ENCODE measurements at regions not wholly inside any gene's neighbourhood (a gene's known extent, or its start where the extent isn't known, plus 50 kb on each side); places are given as distances from the start of the nearest gene placed in this dataset.
A peak's percentile ranks its signal among the peaks of the same experiment; 100 is the strongest.

DNA sequence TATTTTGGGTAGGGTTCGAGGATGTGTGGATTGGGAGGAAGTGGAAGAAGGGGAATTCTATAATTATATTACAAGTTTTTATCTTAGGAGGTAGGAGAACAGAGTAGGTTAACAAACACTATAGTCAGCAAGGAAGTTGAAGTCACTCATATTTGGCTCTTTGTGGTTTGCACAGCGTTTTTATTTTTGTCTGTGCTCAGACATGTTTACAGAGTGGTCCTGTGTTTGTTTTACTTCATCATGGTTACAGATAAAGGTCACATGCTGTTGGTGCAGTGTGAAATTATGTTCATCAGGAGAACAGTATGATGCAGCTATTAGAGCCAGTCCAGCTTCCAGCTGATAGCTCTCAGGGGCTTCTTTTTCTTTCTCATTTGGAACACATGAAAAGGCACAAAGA, 299.9 kb upstream of the SFRP2 start:
- Histone ChIP-seq H2AFZ (ENCODE audit: low read length) (no peak overlapping the region), H2BK120ac (ENCODE audit: low read depth, low read length, poor library complexity, severe bottlenecking) (no peak overlapping the region), H3K79me1 (ENCODE audit: insufficient read depth, low read depth, low read length, poor library complexity, severe bottlenecking) (no peaks in the 10 kb centered on the region), H3K23me2 (ENCODE audit: insufficient read length, low read depth, low read length, poor library complexity, severe bottlenecking) (no peaks in the 10 kb centered on the region), H3K9me3 (ENCODE audit: control insufficient read depth, low read depth, low read length) (no peaks in the 10 kb centered on the region), H3K9ac (ENCODE audit: extremely low read depth, insufficient read length, low read length) (no peak overlapping the region), H3K4me1 (ENCODE audit: insufficient read depth, low read length) (no peaks in the 10 kb centered on the region), H2BK12ac (ENCODE audit: insufficient read length, low read depth, low read length) (no peak overlapping the region), H3K23ac (ENCODE audit: insufficient read length, low read depth, low read length) (no peak overlapping the region), H3K27ac (ENCODE audit: insufficient read length, low read depth, low read length) (no peak overlapping the region), H3K18ac (ENCODE audit: insufficient read length, low read depth, low read length) (no peak overlapping the region), H3K56ac (ENCODE audit: insufficient read length, low read depth, low read length) (no peak overlapping the region), H4K8ac (replicated peaks; ENCODE audit: insufficient read length, low read depth, low read length) (no peak overlapping the region), H2BK15ac (ENCODE audit: low read depth, low read length) (no peak overlapping the region), H4K5ac (ENCODE audit: insufficient read length, low read depth, low read length) (no peak overlapping the region), H2BK5ac (ENCODE audit: insufficient read length, low read length) (no peak overlapping the region), H3K14ac (ENCODE audit: insufficient read depth, low read length) (no peak overlapping the region), H3K4me2 (ENCODE audit: insufficient read depth, insufficient read length, low read length) (no peak overlapping the region), H4K91ac (ENCODE audit: insufficient read length, low read depth, low read length) (no peak overlapping the region), H3K4ac (ENCODE audit: low read depth, low read length) (no peak overlapping the region), H4K20me1 (ENCODE audit: control insufficient read depth, insufficient read depth, insufficient read length) (no peaks in the 10 kb centered on the region), H3K27me3 (ENCODE audit: insufficient read depth, low read length) (no peaks in the 10 kb centered on the region), H3T11ph (ENCODE audit: low read length) (no peak overlapping the region), H2BK20ac (ENCODE audit: low read depth, low read length, poor library complexity, severe bottlenecking) (no peak overlapping the region), H3K79me2 (ENCODE audit: insufficient read depth, low read length) (no peaks in the 10 kb centered on the region), H2AK5ac (ENCODE audit: insufficient read length, low read length) (no peak overlapping the region)
- no peak for DNase-seq
- H3K9me3 Mint-ChIP-seq, result no peaks in the 10 kb centered on the region
- H3K4me1 Mint-ChIP-seq, result peaks cover 0 to 5% of the 10 kb centered on the region in 2 experiments; a peak in 2 of 4 replicates
- WGBS (ENCODE audit: extremely low coverage, insufficient read length, low lambda C conversion rate), result 100% methylated on average over 1 of the region's 2 CpGs
- no peak overlapping the region for H3K4me3 Mint-ChIP-seq
- no peaks in the 10 kb centered on the region for H3K27me3 Mint-ChIP-seq (ENCODE audit: low read depth)
- peak overlapping the region in 1 of 3 experiments; percentile 21; a peak in 1 of 7 replicates for H3K27ac Mint-ChIP-seq
- H3K36me3 Mint-ChIP-seq (ENCODE audit: insufficient read depth in 1 of 3, low read depth in 3 of 3), result no peaks in the 10 kb centered on the region
- TF ChIP-seq, protein P1, sequence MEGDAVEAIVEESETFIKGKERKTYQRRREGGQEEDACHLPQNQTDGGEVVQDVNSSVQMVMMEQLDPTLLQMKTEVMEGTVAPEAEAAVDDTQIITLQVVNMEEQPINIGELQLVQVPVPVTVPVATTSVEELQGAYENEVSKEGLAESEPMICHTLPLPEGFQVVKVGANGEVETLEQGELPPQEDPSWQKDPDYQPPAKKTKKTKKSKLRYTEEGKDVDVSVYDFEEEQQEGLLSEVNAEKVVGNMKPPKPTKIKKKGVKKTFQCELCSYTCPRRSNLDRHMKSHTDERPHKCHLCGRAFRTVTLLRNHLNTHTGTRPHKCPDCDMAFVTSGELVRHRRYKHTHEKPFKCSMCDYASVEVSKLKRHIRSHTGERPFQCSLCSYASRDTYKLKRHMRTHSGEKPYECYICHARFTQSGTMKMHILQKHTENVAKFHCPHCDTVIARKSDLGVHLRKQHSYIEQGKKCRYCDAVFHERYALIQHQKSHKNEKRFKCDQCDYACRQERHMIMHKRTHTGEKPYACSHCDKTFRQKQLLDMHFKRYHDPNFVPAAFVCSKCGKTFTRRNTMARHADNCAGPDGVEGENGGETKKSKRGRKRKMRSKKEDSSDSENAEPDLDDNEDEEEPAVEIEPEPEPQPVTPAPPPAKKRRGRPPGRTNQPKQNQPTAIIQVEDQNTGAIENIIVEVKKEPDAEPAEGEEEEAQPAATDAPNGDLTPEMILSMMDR (conservative IDR thresholded peaks at IDR 0.05), result no peak

Measured in H9 (cell line).